GM19438 (cell line): ENCODE measurements at regions not wholly inside any gene's neighbourhood (a gene's known extent, or its start where the extent isn't known, plus 50 kb on each side); places are given as distances from the start of the nearest gene placed in this dataset.

Experiments used
- ATAC-seq: cut with Tn5 transposase; IDR thresholded peaks from one replicate; pipeline ENCODE4 v1.9.1; 2021; ENCODE audit warnings: low read depth; ENCODE audit not compliant: unreplicated experiment

GRCh38 chr13:31049833-31050232 lies 111.9 kb downstream of the HSPH1 start:
- no peak for ATAC-seq

- ATAC-seq: no peak
These were observed 112.6 kb downstream of the HSPH1 start for GRCh38 chr13:31049083-31049482.

DNA sequence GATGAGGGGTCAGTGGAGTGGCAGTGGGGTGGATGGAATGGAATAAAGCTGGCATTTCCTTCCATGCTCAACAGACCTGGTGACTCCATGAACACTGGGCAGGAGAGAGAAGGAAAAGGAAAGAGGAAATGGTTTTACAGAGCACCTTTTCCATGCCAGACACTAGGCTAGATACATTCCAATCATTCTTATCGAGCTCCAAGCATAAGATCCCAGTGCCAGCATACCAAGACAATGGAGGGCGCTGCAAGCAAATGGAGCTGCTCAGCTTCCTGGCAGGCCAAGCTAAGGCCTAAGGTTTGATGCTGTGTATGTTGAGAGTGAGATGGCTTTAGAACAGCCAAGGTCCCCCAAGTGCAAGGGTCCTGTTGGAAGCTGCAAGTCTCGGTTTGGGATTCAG lies 113.2 kb downstream of the HSPH1 start:
- ATAC-seq: no peak

GRCh38 chr13:31046711-31047279 lies 114.3 kb downstream of the TEX26 start:
- no peak for ATAC-seq

DNA sequence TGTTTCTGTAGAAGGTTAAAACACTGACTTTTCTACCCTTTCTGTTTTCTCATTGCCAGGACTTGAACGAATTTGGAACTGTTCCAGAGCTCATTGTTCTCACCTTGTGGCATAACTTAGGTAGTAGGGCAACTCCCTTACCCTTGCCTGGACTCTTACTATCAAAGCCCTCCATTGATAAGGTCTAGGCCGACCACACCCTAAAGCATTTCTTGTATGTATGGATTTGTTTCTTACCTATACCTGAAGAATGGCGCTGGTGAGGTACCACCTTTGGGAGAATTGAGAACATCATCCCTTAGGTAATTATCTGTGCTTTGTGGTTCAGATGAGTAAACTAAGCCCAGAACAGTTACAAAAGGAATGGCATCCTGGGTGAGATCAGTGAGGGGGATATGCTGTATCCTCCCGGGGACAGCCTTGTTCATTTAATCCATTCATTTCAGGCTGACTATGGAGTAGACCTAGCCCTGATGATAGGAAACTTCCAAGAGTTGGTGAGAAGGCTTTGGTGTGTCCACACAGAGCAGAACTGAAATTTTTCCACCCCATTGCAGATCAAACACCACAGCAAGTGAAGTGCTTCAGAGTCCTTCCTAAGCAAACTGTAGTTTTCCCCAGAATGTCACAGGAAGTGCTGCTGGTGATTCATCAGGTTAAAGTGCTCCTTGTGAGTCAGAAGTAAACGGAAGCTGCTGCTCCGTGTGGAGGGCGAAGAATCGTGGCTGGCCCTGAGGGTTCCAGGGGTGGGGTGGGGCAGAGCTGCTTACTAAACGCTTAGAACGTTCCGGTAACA lies 113.0 kb downstream of the TEX26 start:
- no peak for ATAC-seq

DNA sequence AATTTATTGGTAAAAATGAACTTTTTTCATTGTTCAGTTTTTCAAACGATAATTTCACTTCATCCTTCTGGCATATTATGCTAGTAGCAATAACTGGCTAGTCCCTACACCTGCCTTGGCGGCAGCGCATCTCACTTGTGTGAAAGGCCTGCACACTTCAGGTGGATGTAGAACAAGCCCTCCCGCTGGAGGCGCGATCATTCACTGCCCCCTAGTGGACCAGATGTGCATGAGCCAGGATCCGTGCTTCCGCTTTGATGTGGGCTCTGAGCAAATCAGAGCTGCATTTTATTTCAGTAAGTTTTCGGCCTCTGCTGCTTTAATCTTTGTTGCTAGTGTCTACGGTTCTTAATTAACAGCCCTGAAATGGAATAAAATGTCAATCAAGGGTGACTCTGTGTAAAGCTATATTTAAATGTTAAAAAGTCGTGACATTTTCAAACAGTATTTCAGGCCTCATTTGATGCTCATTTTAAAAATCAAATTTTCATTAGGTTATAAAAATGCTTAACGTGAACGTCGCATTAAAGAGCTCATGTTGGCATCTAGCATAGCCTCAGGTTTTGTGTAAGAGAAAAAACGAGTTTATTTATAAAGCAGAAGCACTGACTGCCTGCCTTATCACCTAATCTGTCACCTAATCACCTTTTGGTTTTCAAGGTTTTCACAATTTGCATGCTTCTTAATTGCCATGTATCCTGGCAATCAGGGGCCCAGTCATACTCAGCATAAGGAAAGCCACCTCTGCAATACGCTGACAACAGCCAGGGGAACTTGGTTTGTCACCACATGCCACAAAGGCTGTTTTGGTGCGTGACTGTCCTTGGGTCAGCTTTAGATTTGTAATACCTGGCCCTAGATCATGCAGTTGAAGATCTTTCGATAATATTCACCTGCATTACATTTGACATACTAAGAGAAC lies 112.2 kb downstream of the TEX26 start:
- ATAC-seq: peak; percentile 89

DNA sequence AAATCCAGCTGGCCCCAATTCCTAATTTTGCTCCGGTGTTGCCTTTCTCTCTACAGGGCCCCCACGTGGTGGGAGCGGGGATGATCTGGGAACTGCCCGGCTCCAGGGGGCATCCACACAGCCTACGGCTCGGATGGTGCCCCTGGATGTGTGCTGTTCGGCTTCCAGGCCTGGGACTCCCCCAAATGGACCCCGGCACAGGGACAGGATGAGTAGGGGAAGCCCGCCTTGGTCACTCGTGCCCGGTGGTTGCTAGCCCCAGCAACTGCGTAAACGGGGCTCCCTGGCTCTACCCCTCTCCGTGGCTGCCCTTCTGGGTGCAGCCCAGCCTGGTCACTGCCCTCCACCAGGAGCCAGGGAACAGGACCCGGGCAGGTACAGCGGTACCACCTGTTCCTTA lies 111.5 kb downstream of the TEX26 start:
- peak; percentile 8 for ATAC-seq

DNA sequence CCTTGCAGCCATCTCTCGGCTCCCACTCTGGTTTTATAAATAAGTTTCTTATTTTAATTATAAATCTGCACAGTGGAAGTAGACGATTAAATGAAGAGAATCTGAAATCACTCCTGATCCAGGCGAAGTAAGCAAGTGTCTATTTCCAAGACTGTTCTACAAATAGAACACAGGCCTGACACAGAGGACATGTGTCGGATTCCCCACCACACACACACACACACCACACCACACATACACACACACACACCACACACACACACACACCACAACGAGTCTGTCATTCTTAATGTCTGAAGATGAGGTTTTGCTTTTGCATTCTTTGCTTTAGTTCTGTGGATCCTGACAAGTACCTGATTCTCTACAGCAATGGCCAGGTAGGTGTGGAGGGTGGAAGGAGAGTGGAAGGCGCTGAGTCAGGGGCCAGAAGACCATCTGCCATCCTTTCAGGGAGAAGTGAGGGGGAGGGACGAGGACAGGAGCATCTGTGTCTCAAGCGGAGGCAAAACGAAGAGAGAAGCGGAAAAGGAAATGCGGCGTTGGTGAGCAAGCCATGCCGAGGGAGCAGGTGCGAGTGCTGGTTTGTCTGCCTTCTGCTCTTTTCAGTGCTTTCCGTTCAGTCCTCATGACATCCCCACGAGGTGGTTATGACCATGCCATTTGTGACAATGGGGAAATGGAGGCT lies 110.2 kb downstream of the TEX26 start:
- no peak for ATAC-seq

GRCh38 chr13:31042049-31042448 lies 109.6 kb downstream of the TEX26 start:
- ATAC-seq: no peak

GRCh38 chr13:31038834-31039552 lies 106.5 kb downstream of the TEX26 start:
- ATAC-seq: peak; percentile 81

DNA sequence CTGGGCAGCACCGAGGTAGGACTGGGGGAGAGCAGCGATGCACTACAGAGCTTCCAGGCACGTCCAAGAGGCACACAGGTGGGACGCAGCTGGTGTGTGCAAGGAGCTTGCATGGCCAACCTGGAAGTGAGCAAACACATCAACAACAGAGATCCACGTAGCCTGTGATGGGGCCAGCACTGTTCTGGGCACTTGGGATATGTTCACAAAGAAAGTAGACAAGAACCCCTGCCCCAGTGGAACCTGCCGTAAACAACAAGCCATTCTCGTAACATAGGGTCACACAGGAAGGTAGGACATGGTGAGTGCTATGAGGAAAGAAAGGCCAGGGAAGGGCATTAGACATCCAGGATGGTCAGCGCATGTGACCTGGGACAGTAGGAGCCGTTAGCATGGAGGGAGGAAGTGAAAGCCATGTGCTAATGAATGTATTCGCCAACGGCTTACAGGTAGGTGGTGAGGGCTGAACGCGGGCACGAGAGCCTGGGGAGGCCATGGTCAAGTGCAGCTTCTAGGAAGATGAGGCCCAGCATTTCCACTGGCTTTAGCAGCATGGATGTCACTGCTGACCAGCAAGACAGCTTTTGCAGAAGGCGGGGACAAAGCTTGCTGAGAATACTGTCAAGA lies 105.5 kb downstream of the TEX26 start:
- ATAC-seq: no peak

DNA sequence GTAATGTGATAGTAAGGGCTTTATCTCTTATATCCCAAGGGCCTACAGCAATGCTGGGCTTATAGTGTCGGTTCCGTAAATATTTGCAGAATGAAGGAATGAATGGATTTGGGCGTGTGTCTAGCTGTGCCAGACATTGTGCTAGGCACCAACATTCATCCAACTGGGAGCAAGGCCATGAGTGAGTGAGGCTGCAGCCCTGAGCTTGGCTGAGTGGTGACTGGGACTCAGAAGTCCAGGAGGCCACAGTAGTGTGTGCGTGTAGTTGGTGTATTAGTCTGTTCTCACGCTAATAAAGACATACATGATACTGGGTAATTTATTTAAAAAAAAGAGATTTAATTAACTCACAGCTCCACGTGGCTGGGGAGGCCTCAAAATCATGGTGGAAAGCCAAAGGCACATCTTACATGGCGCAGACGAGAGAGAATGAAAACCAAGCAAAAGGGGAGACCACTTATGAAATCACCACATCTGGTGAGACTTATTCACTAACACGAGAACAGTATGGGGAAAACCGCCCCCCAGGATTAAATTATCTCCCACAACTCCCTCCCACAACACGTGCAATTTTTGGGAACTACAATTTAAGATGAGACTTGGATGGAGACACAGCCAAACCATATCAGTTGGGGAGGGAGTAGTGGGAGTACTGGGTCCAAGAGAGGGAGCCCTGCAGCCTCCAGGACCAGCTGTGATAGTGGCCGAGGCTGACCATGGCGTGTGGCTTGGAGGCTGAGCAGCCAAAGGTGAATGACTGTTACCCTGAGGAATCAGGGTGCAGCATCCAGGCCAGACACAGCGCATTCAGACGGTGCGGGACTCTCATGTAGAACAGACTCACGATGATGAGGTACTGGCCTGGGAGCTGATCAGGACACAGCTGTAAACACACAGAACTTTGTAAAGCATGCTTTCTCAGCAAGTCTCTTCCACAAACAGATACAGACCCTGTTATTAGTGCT lies 104.6 kb downstream of the TEX26 start:
- no peak for ATAC-seq

DNA sequence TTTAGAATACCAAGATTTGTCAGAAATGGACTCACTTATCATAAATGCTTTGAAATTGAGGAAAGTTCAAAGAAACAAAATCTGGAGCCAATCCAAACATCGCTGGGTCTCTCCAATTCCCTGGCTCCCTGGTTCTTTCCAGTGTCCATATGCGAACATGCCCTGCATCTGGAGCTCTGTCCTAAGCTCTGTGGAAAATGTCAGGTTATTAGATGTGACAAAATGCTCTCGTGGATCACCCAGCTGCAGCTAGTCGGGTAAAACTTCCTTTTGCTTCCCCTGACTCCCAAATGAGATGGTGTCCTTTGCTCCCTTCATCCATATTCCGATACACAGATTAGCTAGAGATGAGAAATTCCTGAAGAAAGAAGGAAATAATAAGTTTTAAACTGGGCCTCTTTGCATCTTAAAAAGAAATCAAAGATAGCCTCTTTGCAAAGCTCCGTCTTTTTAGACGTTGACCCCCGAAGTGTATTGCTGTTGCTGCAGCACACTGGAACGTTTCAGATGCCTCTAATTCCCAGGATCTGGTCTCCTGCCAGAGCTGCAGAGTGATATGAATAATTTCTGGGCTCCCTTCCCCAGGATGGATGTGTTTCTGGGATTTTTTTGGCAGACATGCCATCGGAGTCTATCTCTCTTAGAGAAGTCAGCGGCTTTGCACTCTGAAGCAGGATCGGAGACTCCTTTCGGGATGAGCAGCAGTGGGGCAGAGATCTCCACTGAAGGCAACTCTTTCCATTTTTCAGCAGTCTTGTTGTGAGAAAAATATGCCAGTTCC lies 102.9 kb downstream of the TEX26 start:
- ATAC-seq: no peak

GRCh38 chr13:31032528-31033113 lies 100.2 kb downstream of the TEX26 start:
- ATAC-seq: no peak

DNA sequence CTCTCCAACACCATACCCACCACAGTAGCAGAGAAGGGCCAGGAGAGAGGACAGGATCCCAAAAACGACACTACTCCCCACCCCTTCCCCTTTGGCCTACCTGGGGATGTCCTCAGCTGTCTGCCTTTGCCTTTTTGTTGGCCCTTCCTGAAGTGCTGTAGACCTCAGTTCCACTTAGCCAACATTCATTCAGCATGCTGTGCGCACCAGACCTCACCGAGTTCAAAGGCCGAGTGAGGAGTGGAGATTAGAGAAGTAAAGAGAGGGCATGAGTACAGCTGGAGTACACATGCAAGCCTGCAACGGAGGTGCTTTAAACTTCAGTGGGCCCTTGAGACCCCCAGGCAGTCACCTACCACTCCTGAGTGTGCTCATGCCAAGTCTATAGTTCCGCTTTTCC lies 99.0 kb downstream of the TEX26 start:
- ATAC-seq: no peak

DNA sequence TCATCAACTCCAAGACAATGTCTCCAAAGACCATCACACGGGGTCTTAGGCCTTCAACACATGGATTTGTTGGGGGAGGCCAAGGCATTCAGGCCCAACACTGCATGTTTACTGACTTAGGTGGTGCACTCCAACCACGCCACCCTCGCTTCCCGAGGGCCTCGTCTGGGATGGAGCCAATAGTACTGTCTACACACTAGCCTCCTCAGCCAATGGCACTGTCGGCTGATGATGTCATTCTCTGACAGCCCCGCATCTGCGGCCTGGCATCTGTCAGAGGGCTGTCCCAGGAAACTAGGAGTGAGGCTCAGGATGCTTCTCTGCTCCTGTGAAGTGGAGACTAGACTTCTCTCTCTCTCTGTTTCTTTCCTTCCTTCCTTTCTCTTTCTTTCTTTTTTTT lies 96.6 kb downstream of the TEX26 start:
- ATAC-seq: no peak

- no peak for ATAC-seq
These were observed 94.7 kb downstream of the TEX26 start for GRCh38 chr13:31027136-31027535.
